MCF 10A (cell line): ENCODE measurements at regions not wholly inside any gene's neighbourhood (a gene's known extent, or its start where the extent isn't known, plus 50 kb on each side); places are given as distances from the start of the nearest gene placed in this dataset.

Source experiments
- BruUV-seq: library from RNA; stranded (reverse); fragments of 400-500 nt; replicated peaks from 2 replicates; lab custom pipeline; 2021; lab: Mats Ljungman, UMichigan
- CTCF ChIA-PET: fragments of 300-600 bp; sonication (Branson Sonifier 250); formaldehyde crosslinking; extraction: SDS; loops from one replicate; lab custom pipeline; 2021; ENCODE audit warnings: antibody characterized with exemption, inconsistent platforms; lab: Yijun Ruan, JAX
- POLR2A ChIA-PET: fragments of 300-600, 350-650 bp; sonication (Branson Sonifier 250); formaldehyde crosslinking; extraction: SDS; loops from one replicate; lab custom pipeline; 2020; ENCODE audit warnings: antibody characterized with exemption, inconsistent platforms; lab: Yijun Ruan, JAX
- DNase-seq: peaks from one replicate; pipeline ENCODE4 v3.0.0-alpha.2; 2018; ENCODE audit not compliant: unreplicated experiment
- H3K27ac Mint-ChIP-seq: one replicate; pipeline ENCODE4 v1.8.0; 2022; ENCODE audit warnings: mild to moderate bottlenecking, low read depth, mixed read lengths; ENCODE audit not compliant: unreplicated experiment
- H3K27me3 Mint-ChIP-seq: one replicate; pipeline ENCODE4 v1.8.0; 2022; ENCODE audit warnings: mixed read lengths; ENCODE audit not compliant: insufficient read depth, unreplicated experiment
- H3K36me3 Mint-ChIP-seq: one replicate; pipeline ENCODE4 v1.8.0; 2022; ENCODE audit warnings: mild to moderate bottlenecking, moderate library complexity, mixed read lengths; ENCODE audit not compliant: insufficient read depth, unreplicated experiment
- H3K4me1 Mint-ChIP-seq: one replicate; pipeline ENCODE4 v1.8.0; 2022; ENCODE audit warnings: mixed read lengths; ENCODE audit not compliant: insufficient read depth, unreplicated experiment
- H3K4me3 Mint-ChIP-seq: one replicate; pipeline ENCODE4 v1.8.0; 2022; ENCODE audit warnings: mild to moderate bottlenecking, moderate library complexity, mixed read lengths; ENCODE audit not compliant: unreplicated experiment
- H3K9me3 Mint-ChIP-seq: one replicate; pipeline ENCODE4 v1.8.0; 2022; ENCODE audit warnings: mixed read lengths; ENCODE audit not compliant: unreplicated experiment
- CTCF ChIP-seq: fragments of 200-600 bp; IDR thresholded peaks from one replicate; pipeline ENCODE4 v1.8.0; 2022; ENCODE audit warnings: antibody characterized with exemption, mild to moderate bottlenecking; ENCODE audit not compliant: unreplicated experiment
- intact Hi-C: fragments of 100-400 bp; cut with micrococcal nuclease; formaldehyde crosslinking; loops from 2 replicates; pipeline ENCODE4 v1.14.1; 2022

- Mint-ChIP-seq H3K27ac (no peak overlapping the region), H3K9me3 (no peaks in the 10 kb centered on the region), H3K4me1 (no peaks in the 10 kb centered on the region), H3K36me3 (no peaks in the 10 kb centered on the region), H3K4me3 (no peak overlapping the region), H3K27me3 (peaks cover 11% of the 10 kb centered on the region)
- ChIA-PET POLR2A (no interaction called here), CTCF (interaction anchor here (0.6 kb wide), 1 partner anchor 671 kb away, joined by 3 read pairs; no protein-coding TSS in a partner anchor)
- intact Hi-C loops, result no loop called here
- no peak for TF ChIP-seq CTCF
- BruUV-seq, result no TSS peak
- no peak for DNase-seq
Observed at GRCh38 chr3:68060910-68061309, 406.5 kb upstream of the SUCLG2 start.

- H3K27me3 Mint-ChIP-seq, result peaks cover 11% of the 10 kb centered on the region
- ChIA-PET POLR2A (interaction anchor here (0.7 kb wide), 1 partner anchor 93 kb away, joined by 3 read pairs; no protein-coding TSS in a partner anchor), CTCF (interaction anchor here (0.6 kb wide), 2 partner anchors 28 to 671 kb away, joined by 3 read pairs; no protein-coding TSS in a partner anchor)
- no peaks in the 10 kb centered on the region for H3K9me3 Mint-ChIP-seq
- no peaks in the 10 kb centered on the region for H3K4me1 Mint-ChIP-seq
- H3K4me3 Mint-ChIP-seq, result no peak overlapping the region
- H3K27ac Mint-ChIP-seq, result no peak overlapping the region
- BruUV-seq, result no TSS peak
- DNase-seq, result no peak
- TF ChIP-seq CTCF, result no peak
- no peaks in the 10 kb centered on the region for H3K36me3 Mint-ChIP-seq
- intact Hi-C loops, result no loop called here
Observed at GRCh38 chr3:68060191-68060590, 405.8 kb upstream of the SUCLG2 start.

GRCh38 chr3:68059628-68060152 lies 405.3 kb upstream of the SUCLG2 start:
- no peak overlapping the region for H3K27ac Mint-ChIP-seq
- no TSS peak for BruUV-seq
- no peak overlapping the region for H3K4me3 Mint-ChIP-seq
- H3K4me1 Mint-ChIP-seq, result no peaks in the 10 kb centered on the region
- ChIA-PET CTCF (interaction anchor here (0.6 kb wide), 1 partner anchor 28 kb away, joined by 3 read pairs; no protein-coding TSS in a partner anchor), POLR2A (interaction anchor here (0.7 kb wide), 1 partner anchor 94 kb away, joined by 3 read pairs; no protein-coding TSS in a partner anchor)
- H3K36me3 Mint-ChIP-seq, result no peaks in the 10 kb centered on the region
- TF ChIP-seq CTCF, result no peak
- intact Hi-C loops, result no loop called here
- no peaks in the 10 kb centered on the region for H3K9me3 Mint-ChIP-seq
- no peak for DNase-seq
- H3K27me3 Mint-ChIP-seq, result peaks cover 11% of the 10 kb centered on the region

- no TSS peak for BruUV-seq
- Mint-ChIP-seq H3K4me1 (no peaks in the 10 kb centered on the region), H3K27me3 (no peaks in the 10 kb centered on the region), H3K9me3 (no peaks in the 10 kb centered on the region), H3K36me3 (no peaks in the 10 kb centered on the region), H3K27ac (no peak overlapping the region), H3K4me3 (no peak overlapping the region)
- intact Hi-C loops, result no loop called here
- ChIA-PET CTCF (interaction anchor here (0.6 to 1.2 kb wide), 2 partner anchors 19 to 390 kb away, joined by 3 read pairs; no protein-coding TSS in a partner anchor), POLR2A (no interaction called here)
- no peak for DNase-seq
- no peak for TF ChIP-seq CTCF
Observed at GRCh38 chr3:68057637-68058320, 403.4 kb upstream of the SUCLG2 start.
